KMS-11 (cell line): ENCODE measurements at regions not wholly inside any gene's neighbourhood (a gene's known extent, or its start where the extent isn't known, plus 50 kb on each side); places are given as distances from the start of the nearest gene placed in this dataset.

ENCODE experiments used
- H2AFZ ChIP-seq: fragments of 200-600 bp; sonication (generic); 2 replicates; pipeline ENCODE4 v1.6.1; 2016; ENCODE audit warnings: antibody characterized with exemption, mixed run types, low read depth
- H3K27ac ChIP-seq: fragments of 200-600 bp; sonication (generic); 2 replicates; pipeline ENCODE4 v1.6.1; 2016; ENCODE audit warnings: mild to moderate bottlenecking, mixed run types
- H3K27me3 ChIP-seq: fragments of 200-600 bp; sonication (generic); 2 replicates; pipeline ENCODE4 v1.6.1; 2017; ENCODE audit warnings: mild to moderate bottlenecking, low read depth, mixed run types, moderate library complexity; ENCODE audit not compliant: insufficient read depth
- H3K36me3 ChIP-seq: fragments of 200-600 bp; sonication (generic); 2 replicates; pipeline ENCODE4 v1.6.1; 2017; ENCODE audit warnings: mild to moderate bottlenecking, mixed run types; ENCODE audit not compliant: insufficient read depth
- H3K4me1 ChIP-seq: fragments of 200-600 bp; sonication (generic); 2 replicates; pipeline ENCODE4 v1.6.1; 2016; ENCODE audit warnings: mild to moderate bottlenecking, low read depth, mixed run types; ENCODE audit not compliant: poor library complexity, severe bottlenecking
- H3K4me2 ChIP-seq: fragments of 200-600 bp; sonication (generic); 2 replicates; pipeline ENCODE4 v1.7.0; 2016; ENCODE audit warnings: mild to moderate bottlenecking, mixed run types
- H3K4me3 ChIP-seq: fragments of 200-600 bp; sonication (generic); IDR thresholded peaks from 2 replicates; pipeline ENCODE4 v1.6.1; 2017; ENCODE audit warnings: low read depth, low read length, mixed read lengths; ENCODE audit not compliant: insufficient read depth
- H3K79me2 ChIP-seq: fragments of 200-600 bp; sonication (generic); 2 replicates; pipeline ENCODE4 v1.6.1; 2016; ENCODE audit warnings: low read depth, mixed run types; ENCODE audit not compliant: insufficient read depth
- H3K9ac ChIP-seq: fragments of 200-600 bp; sonication (generic); 2 replicates; pipeline ENCODE4 v1.6.1; 2016; ENCODE audit warnings: mild to moderate bottlenecking, mixed run types
- H4K20me1 ChIP-seq: fragments of 200-600 bp; sonication (generic); 2 replicates; pipeline ENCODE4 v1.6.1; 2016; ENCODE audit warnings: mild to moderate bottlenecking, mixed run types; ENCODE audit not compliant: insufficient read depth
- TF ChIP-seq, protein P1 (sequence below): fragments of 200-600 bp; sonication (generic); conservative IDR thresholded peaks from 2 replicates; pipeline ENCODE4 v1.6.1; 2017; ENCODE audit warnings: low read depth, mild to moderate bottlenecking, antibody characterized with exemption, low read length, moderate library complexity, mixed read lengths

DNA sequence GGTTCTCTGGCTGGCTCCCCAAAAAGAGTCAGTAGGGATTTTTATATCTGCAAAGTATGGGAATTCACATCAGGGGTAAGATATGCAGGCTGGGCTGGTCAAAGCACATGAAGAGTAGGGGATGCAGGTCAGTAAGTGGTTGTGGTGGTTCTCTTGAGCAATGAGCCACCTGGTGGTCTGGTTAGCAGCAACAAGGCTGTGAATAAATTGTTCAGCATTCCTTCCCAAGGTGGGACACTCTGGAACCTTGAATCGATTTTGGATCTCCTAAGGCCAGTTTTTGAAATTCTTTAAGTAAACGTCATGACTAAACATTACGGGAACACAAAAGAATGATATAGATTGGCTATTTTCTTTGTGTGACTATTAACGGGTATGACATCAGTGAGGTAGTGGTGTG is 563.0 kb upstream of the NEGR1 start:
- Histone ChIP-seq H3K4me2 (no peak overlapping the region), H3K9ac (no peak overlapping the region)
- TF ChIP-seq, protein P1, sequence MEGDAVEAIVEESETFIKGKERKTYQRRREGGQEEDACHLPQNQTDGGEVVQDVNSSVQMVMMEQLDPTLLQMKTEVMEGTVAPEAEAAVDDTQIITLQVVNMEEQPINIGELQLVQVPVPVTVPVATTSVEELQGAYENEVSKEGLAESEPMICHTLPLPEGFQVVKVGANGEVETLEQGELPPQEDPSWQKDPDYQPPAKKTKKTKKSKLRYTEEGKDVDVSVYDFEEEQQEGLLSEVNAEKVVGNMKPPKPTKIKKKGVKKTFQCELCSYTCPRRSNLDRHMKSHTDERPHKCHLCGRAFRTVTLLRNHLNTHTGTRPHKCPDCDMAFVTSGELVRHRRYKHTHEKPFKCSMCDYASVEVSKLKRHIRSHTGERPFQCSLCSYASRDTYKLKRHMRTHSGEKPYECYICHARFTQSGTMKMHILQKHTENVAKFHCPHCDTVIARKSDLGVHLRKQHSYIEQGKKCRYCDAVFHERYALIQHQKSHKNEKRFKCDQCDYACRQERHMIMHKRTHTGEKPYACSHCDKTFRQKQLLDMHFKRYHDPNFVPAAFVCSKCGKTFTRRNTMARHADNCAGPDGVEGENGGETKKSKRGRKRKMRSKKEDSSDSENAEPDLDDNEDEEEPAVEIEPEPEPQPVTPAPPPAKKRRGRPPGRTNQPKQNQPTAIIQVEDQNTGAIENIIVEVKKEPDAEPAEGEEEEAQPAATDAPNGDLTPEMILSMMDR = no peak

DNA sequence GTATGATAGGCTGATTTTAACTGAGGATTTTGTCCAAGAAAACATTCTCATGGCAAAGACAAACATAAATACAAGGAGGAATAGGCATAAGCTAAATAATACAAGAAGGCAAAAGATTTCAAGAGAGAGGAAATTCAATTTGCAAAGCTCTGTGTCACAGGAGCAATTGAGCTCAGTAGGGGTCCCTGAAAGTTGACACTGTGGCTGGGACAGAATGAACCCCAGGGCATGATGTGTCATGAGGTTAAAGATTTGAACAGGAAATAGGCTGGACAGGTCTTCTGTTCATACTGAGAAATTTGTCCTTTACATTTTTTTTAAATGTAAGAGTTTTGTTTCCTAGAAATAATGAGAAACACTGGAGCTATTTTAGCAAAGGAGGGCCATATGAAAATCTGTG is 555.4 kb upstream of the NEGR1 start:
- no peaks in the 10 kb centered on the region for H3K79me2 ChIP-seq
- H4K20me1 ChIP-seq = no peaks in the 10 kb centered on the region
- H3K4me1 ChIP-seq = no peaks in the 10 kb centered on the region
- H3K36me3 ChIP-seq = no peaks in the 10 kb centered on the region
- H3K9ac ChIP-seq = no peak overlapping the region
- TF ChIP-seq, protein P1 = no peak
- H3K27me3 ChIP-seq = no peaks in the 10 kb centered on the region
- H2AFZ ChIP-seq = no peak overlapping the region
- H3K27ac ChIP-seq = no peak overlapping the region
- H3K4me2 ChIP-seq = no peak overlapping the region
- no peak overlapping the region for H3K4me3 ChIP-seq

More for the DNA sequence above, 563.0 kb upstream of the NEGR1 start:
- H3K27ac ChIP-seq = no peak overlapping the region
- no peaks in the 10 kb centered on the region for H3K27me3 ChIP-seq
- no peak overlapping the region for H3K4me3 ChIP-seq
- H3K36me3 ChIP-seq = no peaks in the 10 kb centered on the region
- no peaks in the 10 kb centered on the region for H3K79me2 ChIP-seq
- H4K20me1 ChIP-seq = no peaks in the 10 kb centered on the region
- no peaks in the 10 kb centered on the region for H3K4me1 ChIP-seq
- H2AFZ ChIP-seq = no peak overlapping the region

DNA sequence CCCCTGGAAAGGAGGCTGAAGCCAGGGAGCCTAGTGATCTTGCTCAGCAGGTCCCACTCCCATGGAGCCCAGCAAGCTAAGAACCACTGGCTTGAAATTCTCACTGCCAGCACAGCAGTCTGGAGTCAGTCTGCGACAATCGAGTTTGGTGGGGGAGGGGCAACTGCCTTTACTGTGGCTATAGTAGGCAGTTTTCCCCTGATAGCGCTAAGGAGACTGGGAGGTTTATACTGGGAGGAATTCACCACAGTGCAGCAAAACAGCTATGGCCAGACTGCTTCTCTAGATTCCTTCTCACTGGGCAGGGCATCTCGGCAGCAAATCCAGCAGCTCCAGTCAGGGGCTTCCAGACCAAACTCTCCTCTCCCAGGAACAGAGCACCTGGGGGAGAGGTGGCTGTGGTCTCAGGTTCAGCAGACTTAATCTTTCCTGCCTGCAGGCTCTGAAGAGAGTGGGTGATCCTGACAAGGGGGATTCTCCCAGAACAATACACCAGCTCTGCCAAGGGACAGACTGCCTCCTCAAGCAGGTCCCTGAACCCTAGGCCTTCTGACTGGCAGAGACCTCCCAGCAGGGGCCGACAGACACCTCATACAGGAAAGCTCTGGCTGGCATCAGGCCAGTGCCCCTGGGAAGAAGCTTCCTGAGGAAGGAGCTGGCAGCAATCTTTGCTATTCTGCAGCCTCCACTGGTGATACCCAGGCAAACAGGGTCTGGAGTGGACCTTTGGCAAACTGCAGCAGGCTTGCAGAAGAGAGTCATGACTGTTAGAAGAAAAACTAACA is 548.5 kb upstream of the NEGR1 start:
- TF ChIP-seq, protein P1 = no peak
- Histone ChIP-seq H3K4me1 (no peaks in the 10 kb centered on the region), H3K4me3 (no peak overlapping the region), H3K4me2 (no peak overlapping the region), H3K79me2 (no peaks in the 10 kb centered on the region), H3K36me3 (no peaks in the 10 kb centered on the region), H3K27ac (no peak overlapping the region), H2AFZ (no peak overlapping the region), H4K20me1 (no peaks in the 10 kb centered on the region), H3K9ac (no peak overlapping the region), H3K27me3 (no peaks in the 10 kb centered on the region)

DNA sequence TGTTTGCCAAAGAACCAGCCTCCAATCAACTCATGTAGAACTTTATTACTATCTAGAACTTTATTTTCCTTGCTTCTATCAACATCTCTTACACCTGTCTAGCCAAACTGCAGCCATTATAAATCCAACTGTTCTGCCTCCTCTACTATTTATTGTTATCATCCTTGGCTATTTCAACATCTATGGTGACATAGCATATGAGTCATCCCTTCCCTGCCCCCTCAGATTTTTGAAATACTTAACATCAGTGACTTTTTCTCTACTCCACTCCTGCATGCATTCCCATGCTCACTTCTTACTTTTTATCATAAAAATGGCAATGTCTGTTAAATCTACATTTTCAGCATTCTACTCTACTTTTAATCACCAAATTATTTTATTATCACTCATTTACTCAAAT is 544.9 kb upstream of the NEGR1 start:
- H2AFZ ChIP-seq = no peak overlapping the region
- no peak overlapping the region for H3K27ac ChIP-seq
- no peaks in the 10 kb centered on the region for H3K27me3 ChIP-seq
- no peaks in the 10 kb centered on the region for H3K79me2 ChIP-seq
- no peak overlapping the region for H3K4me2 ChIP-seq
- H3K9ac ChIP-seq = no peak overlapping the region
- no peaks in the 10 kb centered on the region for H3K4me1 ChIP-seq
- TF ChIP-seq, protein P1 = no peak
- H4K20me1 ChIP-seq = no peaks in the 10 kb centered on the region
- no peak overlapping the region for H3K4me3 ChIP-seq
- H3K36me3 ChIP-seq = no peaks in the 10 kb centered on the region
